DMS53 (cell line): ENCODE measurements at regions not wholly inside any gene's neighbourhood (a gene's known extent, or its start where the extent isn't known, plus 50 kb on each side); places are given as distances from the start of the nearest gene placed in this dataset.
"Not testable (repeated sequence)": the region's sequence is repeated elsewhere in the genome, so short reads cannot be mapped to it uniquely, and the experiment has no call there.

Source experiments
- DNase-seq: peaks from one replicate; lab custom pipeline; 2025; lab: John Stamatoyannopoulos, UW

DNA sequence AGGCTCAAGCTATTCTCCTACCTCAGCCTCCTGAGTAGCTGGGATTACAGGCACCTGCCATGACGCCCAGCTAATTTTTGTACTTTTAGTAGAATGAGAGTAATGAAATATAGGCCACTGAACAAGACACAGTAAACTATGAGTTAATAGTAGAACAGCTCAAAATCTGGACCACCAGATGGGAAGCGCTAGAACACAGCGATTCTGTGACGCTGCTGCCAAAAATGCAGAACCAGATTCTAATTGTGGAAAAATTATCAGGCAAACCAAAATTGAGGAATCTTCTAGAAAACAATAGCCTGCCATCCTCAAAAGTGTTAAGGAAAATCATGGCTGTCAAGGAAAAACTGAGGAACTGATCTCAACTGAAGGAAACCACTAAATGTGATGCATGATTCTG is 111.4 kb upstream of the TIAM1 start:
- no peak for DNase-seq

- no peak for DNase-seq
These were observed 106.9 kb upstream of the TIAM1 start for GRCh38 chr21:31450980-31451379.

- DNase-seq, result no peak
These were observed 106.0 kb upstream of the TIAM1 start for GRCh38 chr21:31449921-31450535.

DNA sequence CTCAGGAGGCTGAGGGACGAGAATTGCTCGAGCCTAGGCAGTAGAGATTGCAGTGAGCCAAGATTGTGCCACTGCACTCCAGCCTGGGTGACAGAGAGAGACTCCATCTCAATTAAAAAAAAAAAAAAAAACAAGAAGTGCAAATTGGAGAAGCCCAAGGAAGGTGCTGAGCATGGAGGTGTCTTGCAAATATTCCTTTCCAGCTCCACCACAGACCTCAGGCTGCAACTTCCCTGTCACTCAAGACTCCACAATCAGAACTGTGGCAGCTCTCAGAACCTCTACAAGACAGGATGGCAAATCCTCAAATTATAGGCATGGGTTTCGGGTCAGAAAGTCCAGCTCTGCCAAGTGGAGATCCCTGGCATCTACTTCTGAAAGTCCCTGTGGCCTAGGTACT is 104.4 kb upstream of the TIAM1 start:
- DNase-seq, result no peak

DNA sequence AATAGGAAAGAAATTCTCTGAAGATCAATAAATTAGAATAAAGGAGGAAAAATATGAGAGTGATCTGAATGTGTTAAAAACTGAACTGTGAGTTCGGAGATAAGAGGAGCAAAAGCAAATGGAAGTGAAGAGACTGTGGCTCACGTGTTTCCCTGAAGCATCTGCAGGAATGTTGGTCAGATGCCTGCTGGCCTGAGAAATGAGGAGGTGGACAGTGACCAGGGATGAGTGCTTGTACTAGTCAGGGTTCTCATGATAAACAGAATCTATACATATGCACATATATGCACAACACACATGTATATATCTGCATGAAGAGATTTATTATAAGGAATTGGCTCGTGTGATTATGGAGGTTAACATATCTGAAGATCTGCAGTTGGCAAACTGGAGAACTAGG is 103.4 kb upstream of the TIAM1 start:
- no peak for DNase-seq

- DNase-seq, result no peak
These were observed 102.3 kb upstream of the TIAM1 start for GRCh38 chr21:31446226-31446855.

DNA sequence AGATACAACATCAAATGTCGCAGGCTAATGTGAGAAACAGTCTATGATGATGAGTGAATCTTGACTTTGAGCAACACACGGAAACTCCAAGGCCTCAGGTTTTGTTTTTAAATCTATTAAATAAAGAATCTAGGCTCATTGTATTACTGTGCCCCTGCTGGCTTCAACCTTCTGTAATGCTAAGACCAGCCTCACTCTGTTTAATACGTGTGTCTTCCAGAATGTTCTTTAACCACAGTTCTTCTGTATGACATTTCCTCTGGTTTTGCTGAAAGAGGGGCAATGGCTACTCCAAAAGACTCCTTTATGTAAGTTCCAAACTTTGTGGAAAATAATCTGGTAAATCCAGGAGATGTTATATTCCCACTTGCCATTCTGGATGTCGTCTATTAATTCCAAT is 101.1 kb upstream of the TIAM1 start:
- no peak for DNase-seq

- DNase-seq, result no peak
These were observed 99.9 kb upstream of the TIAM1 start for GRCh38 chr21:31443736-31444521.

DNA sequence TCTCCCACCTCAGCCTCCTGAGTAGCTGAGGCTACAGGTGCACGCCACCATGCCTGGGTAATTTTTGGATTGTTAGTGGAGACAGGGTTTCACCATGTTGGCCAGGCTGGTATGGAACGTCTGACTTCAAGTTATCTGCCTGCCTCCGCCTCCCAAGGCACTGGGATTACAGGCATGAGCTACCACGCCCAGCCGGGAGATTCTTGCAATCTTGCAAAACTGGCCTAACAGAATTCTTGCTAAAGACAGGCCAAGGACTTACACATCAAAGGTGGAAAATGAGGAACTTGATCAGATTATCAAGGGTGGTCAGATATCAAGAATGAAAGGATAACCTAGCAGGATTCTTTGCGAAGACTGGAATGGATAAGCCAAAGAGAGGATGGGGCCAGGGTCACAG is 98.3 kb upstream of the TIAM1 start:
- DNase-seq, result no peak

GRCh38 chr21:31429506-31429905 is 85.4 kb upstream of the TIAM1 start:
- DNase-seq, result no peak

- DNase-seq, result no peak
These were observed 82.3 kb upstream of the TIAM1 start for GRCh38 chr21:31426235-31426797.

DNA sequence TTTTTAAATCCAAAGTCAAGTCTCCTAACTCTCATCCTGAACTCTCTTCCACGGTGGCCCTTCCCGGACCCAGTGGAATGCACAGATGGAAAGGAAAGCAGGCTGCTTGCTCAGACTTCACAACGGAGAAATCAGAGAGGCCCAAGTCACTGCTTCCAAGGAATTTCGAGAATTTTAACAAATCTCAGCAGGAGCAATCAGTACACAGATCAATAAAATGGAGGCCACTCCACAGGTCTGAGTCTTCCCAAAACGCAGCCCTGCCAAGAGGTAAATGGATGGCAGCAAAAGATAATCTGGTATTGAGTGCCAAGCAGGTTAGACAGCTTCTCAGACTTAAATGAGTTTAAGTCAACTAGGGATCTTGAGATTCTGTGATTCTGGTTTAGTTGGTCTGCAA is 81.1 kb upstream of the TIAM1 start:
- DNase-seq, result no peak

DNA sequence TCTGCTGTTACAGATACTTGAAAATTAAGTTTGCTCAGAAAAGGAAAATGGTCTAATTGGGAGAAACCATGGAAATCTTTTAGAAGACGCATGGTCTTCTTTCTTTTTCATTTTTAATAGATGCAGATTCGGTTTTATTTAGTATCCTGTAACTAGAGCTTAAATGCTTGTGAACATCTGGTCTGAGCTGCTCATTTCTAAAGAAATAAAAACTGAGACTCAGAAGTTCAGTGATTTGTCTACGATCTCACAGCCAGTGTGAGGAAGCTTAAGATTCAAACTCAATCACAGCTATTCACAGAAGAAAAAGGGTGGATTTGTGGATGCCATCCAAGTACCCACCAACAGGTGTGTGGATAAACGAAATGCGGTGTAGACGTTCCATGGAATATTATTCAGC is 80.0 kb upstream of the TIAM1 start:
- no peak for DNase-seq

- DNase-seq, result no peak
These were observed 76.9 kb upstream of the TIAM1 start for GRCh38 chr21:31420988-31421387.

GRCh38 chr21:31420354-31420753 is 76.3 kb upstream of the TIAM1 start:
- DNase-seq, result no peak

- no peak for DNase-seq
These were observed 74.4 kb upstream of the TIAM1 start for GRCh38 chr21:31418377-31419001.

DNA sequence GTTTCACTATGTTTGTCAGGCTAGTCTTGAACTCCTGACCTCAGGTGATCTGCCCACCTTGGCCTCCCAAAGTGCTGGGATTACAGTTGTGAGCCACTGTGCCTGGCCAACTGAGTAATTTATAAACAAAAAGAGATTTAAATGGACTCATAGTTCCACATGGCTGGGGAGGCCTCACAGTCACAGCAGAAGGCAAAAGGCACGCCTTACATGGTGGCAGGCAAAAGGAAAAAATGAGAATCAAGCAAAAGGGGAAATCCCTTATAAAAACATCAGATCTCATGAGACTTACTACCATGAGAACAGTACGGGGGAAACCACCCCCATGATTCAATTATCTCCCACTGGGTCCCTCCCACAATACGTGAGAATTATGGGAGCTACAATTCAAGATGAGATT is 73.2 kb upstream of the TIAM1 start:
- not testable (repeated sequence) for DNase-seq

DNA sequence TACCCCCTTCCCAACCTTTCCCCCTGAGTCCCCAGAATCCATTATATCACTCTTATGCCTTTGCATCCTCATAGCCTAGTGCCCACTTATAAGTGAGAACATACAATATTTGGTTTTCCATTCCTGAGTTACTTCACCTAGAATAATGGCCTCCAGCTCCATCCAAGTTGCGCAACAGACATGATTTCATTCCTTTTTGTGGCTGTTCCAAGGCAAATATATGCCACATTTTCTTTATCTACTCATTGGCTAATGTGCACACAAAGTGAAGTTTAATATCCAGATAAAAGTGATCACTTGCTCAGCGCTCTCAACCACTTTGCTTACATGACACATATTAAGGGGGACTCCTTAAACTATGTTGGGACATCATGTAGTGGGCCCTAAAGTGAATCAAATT is 72.4 kb upstream of the TIAM1 start:
- DNase-seq, result no peak

DNA sequence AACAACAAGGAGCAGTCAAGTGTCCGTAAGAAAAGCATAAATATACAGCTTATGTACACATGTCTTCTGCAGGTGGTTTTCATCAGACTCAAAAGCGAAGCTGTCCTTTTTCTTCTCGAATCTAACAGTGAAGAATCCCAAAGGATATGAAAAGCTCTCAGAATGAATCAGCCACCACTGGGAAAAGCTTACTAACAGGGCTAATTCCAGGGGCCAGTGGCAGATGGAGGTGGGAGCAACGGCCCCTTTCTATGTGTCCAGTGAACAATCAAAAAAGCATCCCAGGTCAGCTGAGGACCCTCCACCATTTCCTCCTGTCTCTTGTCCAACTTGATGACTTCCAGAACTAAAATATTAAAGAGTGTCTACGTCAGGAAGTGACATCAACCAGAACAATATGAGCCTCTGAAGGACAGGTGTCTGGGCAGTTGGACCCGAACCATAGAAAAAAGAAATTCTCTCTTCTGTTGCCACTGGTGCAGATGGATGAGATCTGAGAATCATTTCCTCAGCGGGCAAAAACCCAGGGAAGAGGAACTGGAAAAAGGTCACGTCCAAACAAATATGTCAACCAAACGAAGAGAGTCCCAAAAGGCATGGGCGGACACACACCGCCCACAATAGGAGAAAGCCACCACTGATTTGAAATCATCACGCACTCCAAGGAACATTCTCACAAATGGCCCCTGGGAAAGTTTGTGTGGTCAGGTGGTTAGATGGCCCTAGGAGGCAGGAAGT is 70.4 kb upstream of the TIAM1 start:
- DNase-seq, result no peak

- DNase-seq, result no peak
These were observed 69.6 kb upstream of the TIAM1 start for GRCh38 chr21:31413698-31414097.

DNA sequence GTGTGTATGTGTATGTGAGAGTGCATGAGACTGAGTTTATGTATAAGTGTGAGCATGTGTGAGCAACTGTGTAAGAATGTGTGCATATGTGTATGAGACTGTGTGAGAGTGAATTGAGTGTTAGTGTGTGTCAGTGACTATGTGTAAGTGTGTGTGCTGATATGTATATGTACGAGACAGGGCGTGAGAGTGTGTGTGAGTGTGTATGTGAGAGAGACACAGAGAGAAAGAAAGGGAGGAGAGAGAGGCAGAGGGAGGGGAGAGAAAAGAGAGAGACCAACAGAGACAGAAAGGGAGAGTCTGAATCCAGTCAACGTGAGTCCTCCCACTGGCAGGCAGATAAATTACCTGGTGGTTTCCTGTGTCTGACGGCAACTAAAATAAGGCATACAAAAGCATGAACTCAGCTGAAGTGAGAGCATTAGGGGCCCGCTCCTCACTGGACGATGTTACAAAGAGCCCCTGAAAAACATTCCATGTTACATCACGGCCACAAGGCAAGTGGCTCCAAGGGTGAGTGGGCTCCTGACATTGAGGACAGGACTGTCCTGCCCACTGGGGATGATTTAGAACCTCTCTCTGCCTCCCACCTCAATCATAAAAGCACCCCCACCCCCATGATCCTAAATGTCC is 66.6 kb upstream of the TIAM1 start:
- DNase-seq, result no peak
